NCI-H226 (cell line): ENCODE measurements at regions not wholly inside any gene's neighbourhood (a gene's known extent, or its start where the extent isn't known, plus 50 kb on each side); places are given as distances from the start of the nearest gene placed in this dataset.
"Not testable (repeated sequence)": the region's sequence is repeated elsewhere in the genome, so short reads cannot be mapped to it uniquely, and the experiment has no call there.

ENCODE experiments used
- DNase-seq: peaks from one replicate; pipeline ENCODE4 v3.0.0-alpha.2; 2015

DNA sequence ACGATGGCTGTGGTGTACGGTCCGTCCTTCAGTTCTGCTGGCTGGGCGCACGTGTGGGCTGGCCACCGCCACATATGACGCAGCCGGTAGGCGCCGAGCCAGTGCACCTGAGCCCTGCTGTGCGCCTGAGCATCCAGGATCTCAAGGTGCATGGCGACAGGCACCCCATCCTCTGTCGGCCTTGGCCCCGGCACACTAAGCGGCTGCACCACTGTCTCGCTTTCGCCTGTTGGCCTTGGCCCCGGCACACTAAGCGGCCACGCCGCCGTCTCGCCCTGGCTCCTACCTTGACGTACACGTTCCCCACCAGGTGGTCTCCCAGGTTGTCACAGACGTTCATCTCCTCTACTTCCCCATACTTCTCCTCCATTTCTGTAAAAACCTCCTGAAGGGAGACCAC is 4034.6 kb upstream of the TPTE start:
- not testable (repeated sequence) for DNase-seq

DNA sequence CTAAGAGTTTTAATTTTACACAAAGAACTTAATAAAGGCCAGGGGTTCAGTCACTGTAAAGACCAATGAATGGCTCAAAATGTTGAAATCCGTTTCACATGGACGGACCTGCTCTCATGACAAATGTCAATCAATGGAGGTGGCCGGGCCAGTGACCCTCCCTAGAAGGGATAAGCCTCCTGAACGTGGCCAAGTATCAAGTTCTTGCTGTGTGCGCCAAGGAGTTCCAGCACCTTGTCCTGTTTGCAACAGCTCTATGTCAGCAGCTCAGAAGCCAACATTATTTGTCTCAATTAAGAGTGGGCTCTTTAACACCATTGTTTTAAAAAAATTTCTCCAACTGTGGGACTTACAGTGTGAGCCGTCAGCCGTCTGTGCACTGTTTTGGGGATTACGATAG is 4028.7 kb upstream of the TPTE start:
- not testable (repeated sequence) for DNase-seq

DNA sequence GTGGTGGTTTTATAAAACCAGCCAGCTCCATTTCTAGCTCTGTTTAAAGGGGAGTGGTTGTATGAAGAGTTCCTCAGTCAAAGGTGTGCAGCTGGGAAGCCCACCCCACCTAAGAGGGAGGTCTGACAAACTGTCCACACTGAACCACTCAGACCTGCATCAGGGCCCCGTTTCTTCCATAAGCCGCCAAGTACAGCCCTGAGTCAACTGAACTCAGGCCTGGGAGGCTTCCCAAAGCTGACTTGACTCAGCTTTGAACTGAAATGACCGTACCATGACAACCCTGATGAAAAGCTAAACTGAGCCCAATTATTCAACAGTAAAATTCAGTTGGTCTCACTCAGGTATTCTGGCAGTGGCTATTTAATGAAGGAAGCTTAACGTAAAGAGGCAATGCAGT is 4027.4 kb upstream of the TPTE start:
- DNase-seq, result not testable (repeated sequence)

DNA sequence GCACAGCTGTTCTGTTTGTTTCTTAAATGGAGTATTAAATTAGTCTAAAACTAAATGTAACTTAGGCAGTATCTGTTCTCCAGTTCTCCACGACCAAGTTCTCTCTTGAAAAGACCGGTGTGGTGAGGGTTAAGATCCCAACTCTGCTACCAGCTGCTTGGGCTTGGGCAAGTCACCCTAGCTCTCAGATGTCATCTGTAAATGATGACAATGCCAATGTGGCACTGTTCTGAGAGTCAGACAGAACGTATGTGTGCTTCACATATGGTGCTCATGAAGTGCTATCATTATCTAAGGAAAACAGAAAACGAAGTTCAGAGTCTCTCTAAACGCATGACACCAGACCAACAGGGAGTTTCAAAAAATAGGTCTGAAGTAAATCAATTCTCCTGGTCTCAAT is 4025.0 kb upstream of the TPTE start:
- not testable (repeated sequence) for DNase-seq

DNA sequence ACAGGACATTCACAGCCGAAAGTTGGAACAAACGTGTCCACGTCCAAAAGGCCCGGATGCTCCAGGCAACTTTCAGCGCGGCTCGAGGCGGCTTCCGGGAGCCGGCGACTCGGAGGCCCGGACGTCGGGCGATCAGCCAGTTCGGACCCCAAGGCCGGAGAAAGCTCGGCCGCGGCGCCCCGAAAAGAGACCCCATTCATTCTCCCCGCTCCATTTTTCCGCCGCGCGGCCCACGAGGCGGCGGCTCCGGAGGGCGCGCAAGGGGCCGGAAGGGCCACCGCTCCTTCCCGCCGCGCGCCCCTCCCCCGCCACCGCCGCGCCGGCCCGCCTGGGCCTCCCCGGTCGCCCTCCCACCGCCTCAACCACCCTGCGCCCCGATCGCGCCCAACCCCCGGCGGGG is 4022.7 kb upstream of the TPTE start:
- peak; percentile 1 for DNase-seq

DNA sequence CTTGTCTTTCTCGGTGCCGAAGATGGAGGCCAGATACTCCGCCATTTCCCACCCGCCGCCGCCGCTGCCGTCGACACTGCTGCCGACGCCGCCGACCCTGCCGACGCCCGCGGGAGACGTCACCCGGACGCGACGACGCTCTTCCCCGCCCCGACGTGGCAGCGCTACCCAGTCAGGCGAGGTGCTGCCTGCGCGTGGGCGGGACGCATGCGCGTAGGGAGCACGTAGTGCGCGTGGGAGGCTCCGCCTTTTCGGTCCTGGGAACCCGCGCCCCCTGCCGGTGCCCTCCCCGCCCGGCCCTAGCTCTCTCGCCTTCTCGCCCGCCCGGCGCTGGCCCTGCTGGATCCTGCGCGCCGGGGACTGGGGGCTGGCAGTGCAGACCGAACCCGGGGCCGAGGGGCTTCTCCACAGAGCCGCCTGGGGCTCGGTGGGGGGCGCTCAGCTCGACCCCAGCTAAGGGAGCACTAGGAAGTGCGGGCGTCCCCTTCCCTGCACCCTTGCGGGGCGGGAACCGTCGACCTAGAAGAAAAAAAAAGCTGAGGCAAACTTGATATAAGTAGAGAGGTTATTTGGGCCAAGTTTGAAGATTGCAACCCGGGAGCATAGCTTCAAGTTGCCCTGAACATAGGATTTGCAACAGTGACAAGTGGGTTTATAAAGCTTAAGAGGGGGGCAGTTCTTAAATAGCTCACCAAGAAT is 4022.1 kb upstream of the TPTE start:
- DNase-seq, result not testable (repeated sequence)

DNA sequence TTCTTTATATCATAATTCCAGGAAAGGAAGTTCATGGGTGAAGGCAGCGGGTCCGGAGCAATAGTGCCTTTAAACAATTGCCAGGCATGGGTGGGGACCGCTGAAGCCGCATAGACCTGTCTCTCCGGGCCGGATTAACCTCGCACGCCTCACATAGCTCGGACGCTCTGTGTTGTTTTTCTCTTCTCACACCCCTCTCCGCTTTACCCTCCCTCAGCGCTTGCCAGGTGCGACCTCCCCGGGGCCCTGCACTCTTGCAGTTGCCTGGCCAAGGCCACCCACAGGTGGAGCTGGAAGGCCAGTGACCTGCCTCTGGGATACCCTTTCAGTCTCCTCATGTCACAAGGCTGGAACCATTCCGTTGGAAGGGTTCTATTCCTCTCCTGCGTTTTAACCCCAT is 4021.5 kb upstream of the TPTE start:
- DNase-seq, result not testable (repeated sequence)

DNA sequence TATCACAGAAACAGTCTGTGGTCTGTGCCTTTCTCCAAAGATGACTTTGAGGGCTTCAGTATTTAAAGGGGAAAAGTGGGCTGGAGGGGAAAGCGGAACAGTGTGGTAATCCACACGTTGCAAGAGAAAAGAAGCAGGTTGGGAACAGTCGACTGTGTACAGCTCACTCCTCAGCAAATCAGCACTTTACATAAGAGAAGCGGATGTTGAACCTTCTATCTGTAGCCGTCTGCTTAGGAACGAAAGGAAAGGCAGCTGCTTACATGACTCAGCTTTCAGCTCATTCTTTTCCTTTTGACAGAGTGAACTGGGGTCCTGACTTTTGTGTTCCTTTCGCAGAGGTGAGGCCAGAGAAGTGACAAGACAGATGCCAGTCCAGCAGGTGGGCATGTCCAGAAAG is 4020.7 kb upstream of the TPTE start:
- DNase-seq, result not testable (repeated sequence)

DNA sequence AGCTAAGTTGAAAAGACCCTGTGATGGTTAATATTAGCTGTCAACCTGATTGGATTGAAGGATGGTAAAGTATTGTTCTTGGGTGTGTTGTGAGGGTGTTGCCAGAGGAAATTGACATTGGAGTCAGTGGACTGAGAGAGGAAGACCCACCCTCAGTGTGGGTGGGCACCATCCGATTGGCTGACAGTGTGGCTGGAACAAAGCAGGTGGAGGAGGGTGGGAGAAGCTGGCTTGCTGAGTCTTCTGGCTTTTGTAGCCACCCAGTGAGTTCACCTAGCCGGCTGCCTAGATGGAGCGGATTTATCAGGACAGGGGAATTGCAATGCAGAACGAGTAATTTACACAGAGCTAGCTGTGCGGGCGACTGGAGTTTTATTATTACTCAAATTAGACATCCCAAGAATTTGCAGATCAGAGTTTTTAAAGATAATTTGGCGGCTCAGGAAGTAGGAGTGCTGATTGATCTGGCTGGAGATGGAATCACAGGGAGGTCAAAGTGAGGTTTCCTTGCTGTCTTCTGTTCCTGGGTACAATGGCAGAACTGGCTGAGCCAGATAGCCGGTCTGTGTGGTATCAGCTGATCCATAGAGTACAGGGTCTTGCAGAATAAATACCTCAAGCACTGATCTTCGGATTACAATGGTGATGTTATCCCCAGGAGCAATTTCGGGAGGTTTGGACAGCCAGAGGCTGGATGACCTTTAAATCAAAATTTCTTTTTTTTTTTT is 4015.1 kb upstream of the TPTE start:
- not testable (repeated sequence) for DNase-seq

DNA sequence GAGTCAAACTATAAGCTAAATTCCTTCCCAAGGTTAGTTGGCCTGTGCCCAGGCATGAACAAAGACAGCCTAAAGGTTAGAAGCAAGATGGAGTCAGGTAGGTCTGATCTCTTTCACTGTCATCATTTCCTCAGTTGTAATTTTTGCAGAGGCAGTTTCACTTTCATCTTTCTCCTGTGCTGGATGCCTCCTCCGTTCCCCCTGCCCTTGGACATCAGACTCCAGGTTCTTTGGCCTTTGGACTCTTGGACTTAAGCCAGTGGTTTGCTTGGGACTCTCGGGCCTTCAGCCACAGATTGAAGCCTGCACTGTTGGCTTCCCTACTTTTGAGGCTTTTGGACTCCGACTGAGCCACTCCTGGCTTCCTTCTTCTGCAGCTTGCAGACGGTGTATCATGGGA is 4013.8 kb upstream of the TPTE start:
- DNase-seq, result not testable (repeated sequence)

DNA sequence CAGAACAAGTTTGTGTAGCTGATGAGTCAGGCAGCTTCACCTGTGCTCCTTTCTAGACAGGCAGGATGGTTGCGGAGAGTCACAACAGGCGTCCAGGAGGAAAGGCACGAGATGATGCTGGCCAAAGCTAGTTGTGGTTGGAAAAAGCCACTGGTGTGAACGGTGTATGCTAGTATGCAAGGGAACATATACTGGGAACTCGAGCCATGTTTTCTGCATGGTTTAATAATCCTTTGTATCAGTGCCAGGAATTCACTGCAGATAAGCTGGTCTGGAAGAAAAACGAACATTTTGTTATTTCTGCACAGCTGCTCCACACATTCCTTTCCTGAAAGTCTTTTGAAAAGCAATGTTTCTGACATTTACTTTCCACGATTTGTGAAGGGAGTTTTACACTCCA is 3999.6 kb upstream of the TPTE start:
- DNase-seq, result not testable (repeated sequence)

DNA sequence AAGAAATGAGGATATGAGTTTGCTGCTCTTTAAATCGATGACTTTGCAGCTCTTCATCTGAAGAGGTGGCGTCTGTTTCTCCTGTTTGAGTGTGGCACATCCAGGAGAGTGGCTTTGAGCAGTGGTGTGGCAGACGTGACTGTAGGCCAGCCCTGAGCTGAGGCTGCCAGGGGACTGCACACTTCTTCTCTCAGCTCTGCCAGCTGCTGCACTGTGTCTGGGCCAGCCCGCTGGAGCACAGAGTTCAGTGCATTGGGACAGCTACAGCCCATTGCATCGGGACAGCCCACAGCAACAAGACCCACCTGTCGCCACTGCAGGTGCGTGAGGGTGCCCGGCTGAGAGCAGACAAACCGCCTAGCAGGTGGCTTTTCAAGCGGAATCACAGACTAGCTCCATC is 3995.2 kb upstream of the TPTE start:
- DNase-seq, result not testable (repeated sequence)

DNA sequence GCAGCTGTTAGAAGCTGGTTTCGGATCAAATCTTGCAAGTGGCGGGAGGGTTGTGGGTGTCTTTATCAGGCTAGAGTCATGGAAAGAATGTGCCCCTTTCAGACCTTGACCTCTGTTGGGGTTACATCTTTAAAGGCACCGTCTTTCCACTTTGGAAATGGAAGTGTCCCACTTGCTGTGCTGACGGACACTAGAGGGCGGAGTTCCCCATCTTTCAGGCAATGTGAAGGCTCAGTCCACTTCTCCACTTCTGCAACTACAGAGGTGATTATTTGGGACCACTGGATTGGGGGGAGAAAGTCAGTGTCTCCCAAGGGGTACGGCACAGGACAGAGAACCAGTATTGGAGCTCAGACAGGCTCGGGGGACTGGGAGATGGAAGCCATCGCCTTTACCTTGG is 3990.7 kb upstream of the TPTE start:
- DNase-seq, result not testable (repeated sequence)

DNA sequence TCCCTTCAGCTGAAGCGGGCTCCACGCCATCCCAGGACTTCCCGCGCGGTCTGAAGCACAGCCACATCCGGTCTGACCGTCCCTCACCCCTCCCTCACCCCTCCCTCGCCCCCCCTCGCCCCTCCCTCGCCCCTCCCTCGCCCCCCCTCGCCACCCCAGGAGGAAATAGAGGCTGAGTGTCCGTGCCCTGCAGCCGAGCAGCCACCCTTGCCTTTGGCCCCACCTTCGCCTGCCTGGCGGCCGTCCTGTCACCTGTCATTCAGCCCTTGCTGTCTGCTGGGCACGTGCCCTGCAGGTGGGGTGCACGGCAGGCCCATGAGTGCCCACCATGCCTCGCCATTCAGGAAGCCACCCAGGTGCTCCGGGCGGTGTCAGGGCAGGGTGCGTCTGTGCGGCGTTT is 3988.1 kb upstream of the TPTE start:
- DNase-seq, result not testable (repeated sequence)

DNA sequence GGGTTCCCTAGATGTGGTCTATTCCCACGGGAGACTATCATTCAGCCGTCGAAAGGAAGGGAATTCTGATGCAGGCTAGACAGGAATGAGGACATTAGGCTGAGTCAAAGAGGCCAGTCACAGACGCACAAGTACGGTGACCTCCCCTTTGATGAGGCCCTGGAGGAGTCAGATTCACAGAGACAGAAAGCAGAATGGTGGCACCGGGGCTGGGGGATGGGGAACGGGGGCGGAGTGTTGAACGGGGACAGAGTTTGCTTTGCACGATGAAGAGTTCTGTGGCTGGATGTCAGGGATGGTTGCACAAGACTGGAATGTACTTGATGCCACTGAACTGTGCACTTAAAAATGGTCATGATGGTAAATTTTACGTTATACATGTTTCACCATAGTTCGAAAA is 3983.1 kb upstream of the TPTE start:
- not testable (repeated sequence) for DNase-seq

DNA sequence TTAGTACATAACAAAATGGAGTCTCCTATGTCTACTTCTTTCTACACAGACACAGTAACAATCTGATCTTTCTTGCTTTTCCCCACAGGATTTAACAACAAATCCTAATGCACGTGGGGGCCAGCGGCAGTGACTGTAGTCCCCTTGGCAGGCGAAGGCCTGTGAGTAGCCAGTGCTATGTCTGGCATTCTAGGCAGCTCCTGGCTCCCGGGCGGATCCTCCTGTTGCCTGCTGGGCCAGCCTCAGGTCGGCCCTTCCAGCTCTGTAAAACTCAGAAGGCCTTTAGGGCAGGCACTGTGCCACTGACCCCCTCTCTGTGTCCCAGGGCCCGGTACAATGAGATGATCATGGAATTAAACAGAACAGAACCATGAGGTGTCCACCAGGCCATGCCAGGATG is 3981.7 kb upstream of the TPTE start:
- DNase-seq, result not testable (repeated sequence)

DNA sequence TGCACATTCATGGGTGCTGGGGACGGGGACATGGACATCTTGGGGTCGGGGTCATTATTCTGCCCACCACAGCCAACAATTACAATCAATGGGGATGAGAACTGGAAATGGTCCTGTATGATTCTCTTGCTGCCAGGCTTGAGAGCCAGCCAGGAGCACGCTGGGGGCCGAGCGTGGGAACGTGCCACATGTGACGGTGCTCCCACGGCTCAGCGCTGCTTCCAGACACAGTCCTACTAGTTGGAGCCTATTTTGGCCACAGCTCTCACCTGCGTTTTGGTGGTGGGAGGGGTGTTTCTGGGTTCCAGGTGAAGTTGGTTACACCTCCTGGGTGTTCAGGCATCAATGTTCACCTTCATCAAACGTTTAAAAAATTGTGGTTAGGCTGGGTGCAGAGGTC is 3980.3 kb upstream of the TPTE start:
- not testable (repeated sequence) for DNase-seq

DNA sequence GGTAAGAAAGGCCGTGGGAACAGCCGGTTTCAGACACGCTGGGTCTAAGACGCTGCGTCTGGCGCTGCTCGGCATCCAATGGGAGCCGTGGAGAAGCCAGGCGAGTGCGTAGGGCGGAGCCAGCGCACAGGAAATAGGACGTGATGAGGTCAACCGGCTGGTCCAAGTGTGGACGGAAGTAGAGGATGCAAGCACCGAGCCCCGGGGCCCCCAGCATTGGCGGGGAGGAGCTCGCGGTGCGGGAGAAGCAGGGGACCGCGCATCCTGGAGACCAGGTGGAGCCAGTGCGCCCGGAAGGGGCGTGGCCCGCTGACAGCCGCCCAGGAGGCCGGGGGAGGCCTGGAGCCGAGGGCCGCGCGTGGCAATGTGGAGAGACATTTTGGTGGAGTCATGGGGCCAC is 3976.1 kb upstream of the TPTE start:
- DNase-seq, result not testable (repeated sequence)

DNA sequence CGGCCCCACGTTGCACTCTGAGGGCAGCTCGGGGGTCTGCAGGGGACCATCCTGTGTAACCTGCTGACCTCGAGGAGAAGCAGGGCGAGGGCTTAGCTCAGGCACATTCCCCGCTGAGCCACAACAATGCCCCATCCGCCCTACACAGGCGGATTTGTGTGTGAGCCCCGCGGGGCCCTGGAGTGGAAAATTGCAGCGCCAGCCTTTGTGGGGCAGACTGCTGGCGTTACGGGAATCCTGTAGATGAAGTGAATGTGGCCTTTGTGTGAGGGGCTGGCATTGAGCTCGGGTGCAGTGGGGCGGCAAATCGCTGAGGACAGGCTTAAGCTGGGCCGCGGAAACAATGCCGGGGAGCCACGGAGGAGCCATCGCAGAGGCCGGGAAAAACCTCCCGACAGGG is 3970.3 kb upstream of the TPTE start:
- not testable (repeated sequence) for DNase-seq

DNA sequence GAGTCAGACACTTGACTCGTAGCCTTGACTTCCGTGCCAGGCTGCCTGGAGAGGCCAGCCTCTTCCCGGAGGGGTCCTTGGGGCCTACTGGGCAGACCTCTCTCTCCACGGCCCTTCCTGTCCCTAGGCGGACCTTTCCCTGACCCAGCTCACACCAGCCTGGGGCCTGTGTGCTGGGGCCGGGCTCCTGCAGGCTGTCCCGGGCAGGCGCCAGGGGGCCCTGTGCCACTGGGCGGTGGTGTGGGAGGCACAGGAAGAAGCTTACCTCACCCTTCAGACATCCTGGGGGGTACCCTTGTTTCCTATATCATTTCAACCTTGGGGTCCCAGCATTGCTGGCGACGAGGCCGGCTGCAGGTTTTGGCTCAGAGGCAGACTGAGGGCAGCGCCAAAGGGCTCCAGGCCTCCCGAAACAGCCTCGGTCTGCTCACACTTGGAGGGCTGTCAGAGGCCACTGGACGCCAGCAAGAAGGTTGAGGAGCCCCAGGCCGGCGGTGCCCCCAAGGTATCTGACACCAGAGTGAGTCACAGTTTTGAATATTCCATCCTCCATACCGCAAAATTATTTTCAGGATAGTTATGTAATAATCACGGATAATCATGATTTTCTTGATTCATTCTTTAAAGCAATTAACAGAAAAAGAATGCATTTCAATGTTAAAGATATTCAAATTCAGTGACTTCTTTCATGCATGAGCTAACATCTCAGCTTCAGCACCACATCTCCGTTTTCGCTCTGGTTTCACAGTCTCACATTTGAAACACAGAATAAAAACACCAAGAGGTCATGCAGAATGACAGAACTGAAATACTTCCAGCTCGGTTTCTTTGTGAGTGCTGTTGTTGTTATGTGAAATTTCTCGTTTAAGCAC is 3967.6 kb upstream of the TPTE start:
- not testable (repeated sequence) for DNase-seq

DNA sequence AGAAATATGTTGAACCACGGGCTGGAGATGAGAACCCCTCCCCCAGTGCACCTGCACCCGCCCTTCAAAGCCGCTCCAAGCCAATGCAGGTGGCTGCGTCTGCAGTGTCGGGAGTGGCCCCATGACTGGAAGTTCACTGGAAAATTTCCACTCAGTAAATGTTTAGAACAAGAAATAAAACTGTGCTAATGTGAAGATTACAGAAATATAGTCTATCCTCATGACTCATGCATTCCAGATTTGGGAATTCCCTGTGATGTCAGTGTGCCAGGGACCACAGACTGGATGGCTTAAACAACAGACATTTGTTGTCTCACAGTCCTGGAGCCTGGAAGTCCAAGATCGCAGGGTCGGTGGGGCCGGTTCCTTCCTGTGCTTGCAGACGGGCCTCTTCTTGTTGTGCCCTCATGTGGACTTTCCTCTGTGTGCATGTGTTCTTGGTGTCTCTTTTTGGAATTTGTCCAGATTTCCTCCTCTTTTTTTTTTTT is 3967.0 kb upstream of the TPTE start:
- not testable (repeated sequence) for DNase-seq

DNA sequence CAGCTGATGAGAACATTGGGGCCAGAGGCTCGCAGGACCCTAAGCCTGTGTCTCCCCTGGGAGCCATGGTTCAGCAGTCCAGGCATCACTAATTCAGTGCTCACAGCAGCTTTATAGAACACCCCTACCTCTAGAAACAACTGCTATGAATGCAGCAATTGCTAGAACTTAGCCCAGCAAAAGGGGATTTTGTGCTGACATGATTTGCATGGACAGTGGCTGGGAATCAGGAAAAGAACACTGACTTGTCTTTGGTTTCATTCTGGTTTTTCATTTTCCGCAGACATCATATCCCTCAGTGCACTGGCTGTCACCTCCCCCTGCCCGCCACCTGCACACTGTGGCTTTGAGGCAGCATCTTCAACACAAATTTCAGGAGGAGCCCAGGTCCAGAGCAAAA is 3964.9 kb upstream of the TPTE start:
- DNase-seq, result not testable (repeated sequence)

DNA sequence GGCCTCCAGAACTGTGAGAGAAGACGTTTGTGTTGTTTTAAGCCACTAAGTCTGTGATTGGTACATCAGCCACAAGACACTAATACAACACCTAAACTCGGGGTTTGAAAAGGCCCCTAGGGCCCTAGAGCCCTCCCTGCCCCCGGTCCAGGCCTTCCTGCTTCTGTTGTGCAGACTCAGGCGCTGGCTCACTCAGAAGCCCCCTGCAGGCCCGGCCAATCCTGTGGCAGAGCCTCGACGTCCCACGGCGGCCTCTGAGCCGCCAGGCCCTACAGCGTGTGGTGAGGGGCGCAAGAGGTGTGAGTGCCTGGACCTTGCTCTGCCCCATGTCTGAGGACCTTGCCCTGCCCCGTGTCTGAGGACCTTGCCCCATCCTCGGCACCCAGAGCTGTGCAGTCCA is 3964.0 kb upstream of the TPTE start:
- DNase-seq, result not testable (repeated sequence)
